Neural progenitor cell (in vitro differentiated cells): ENCODE measurements at regions not wholly inside any gene's neighbourhood (a gene's known extent, or its start where the extent isn't known, plus 50 kb on each side); places are given as distances from the start of the nearest gene placed in this dataset.
"Not testable (repeated sequence)": the region's sequence is repeated elsewhere in the genome, so short reads cannot be mapped to it uniquely, and the experiment has no call there.

Experiments used
- DNase-seq: peaks from one replicate; pipeline ENCODE4 v3.0.0-alpha.2; 2016; ENCODE audit warnings: low spot score
- H2AFZ ChIP-seq: fragments of 200-600 bp; sonication (generic); replicated peaks from 2 replicates; pipeline ENCODE4 v1.6.1; 2016; ENCODE audit warnings: antibody characterized with exemption
- H3F3A ChIP-seq: fragments of 200-600 bp; sonication (generic); 2 replicates; pipeline ENCODE4 v1.6.1; 2016; ENCODE audit warnings: antibody characterized with exemption, low read depth
- H3K27ac ChIP-seq: fragments of 200-600 bp; sonication (generic); 2 replicates; pipeline ENCODE4 v1.5.1; 2016; ENCODE audit warnings: mild to moderate bottlenecking
- H3K27me3 ChIP-seq: fragments of 200-600 bp; sonication (generic); 2 replicates; pipeline ENCODE4 v1.6.1; 2016; ENCODE audit warnings: mild to moderate bottlenecking, moderate library complexity
- H3K36me3 ChIP-seq: fragments of 200-600 bp; sonication (generic); 2 replicates; pipeline ENCODE4 v1.5.1; 2016
- H3K4me1 ChIP-seq: fragments of 200-600 bp; sonication (generic); 2 replicates; pipeline ENCODE4 v1.6.1; 2016; ENCODE audit warnings: mixed run types
- H3K4me2 ChIP-seq: fragments of 200-600 bp; sonication (generic); 2 replicates; pipeline ENCODE4 v1.6.1; 2016
- H3K4me3 ChIP-seq: fragments of 200-600 bp; sonication (generic); 2 replicates; pipeline ENCODE4 v1.5.1; 2016
- H3K79me2 ChIP-seq: fragments of 200-600 bp; sonication (generic); 2 replicates; pipeline ENCODE4 v1.6.1; 2016; ENCODE audit warnings: low read depth
- H3K9ac ChIP-seq: fragments of 200-600 bp; sonication (generic); 2 replicates; pipeline ENCODE4 v1.6.1; 2016
- H3K9me3 ChIP-seq: fragments of 200-600 bp; sonication (generic); 2 replicates; pipeline ENCODE4 v1.5.1; 2016; ENCODE audit warnings: low read depth
- H4K20me1 ChIP-seq: fragments of 200-600 bp; sonication (generic); 2 replicates; pipeline ENCODE4 v1.6.1; 2016; ENCODE audit warnings: low read depth
- H3K27ac Mint-ChIP-seq: 3 replicates; pipeline ENCODE4 v1.8.0; 2021; ENCODE audit warnings: mixed read lengths
- H3K27me3 Mint-ChIP-seq: 2 replicates; pipeline ENCODE4 v1.8.0; 2022; ENCODE audit warnings: low read depth, mild to moderate bottlenecking, inconsistent platforms, moderate library complexity, mixed read lengths; ENCODE audit not compliant: insufficient read depth
- H3K36me3 Mint-ChIP-seq: 3 replicates; pipeline ENCODE4 v1.8.0; 2021; ENCODE audit warnings: mixed read lengths
- H3K4me1 Mint-ChIP-seq: 3 replicates; pipeline ENCODE4 v1.8.0; 2021; ENCODE audit warnings: mixed read lengths
- H3K4me3 Mint-ChIP-seq: 3 replicates; pipeline ENCODE4 v1.8.0; 2021; ENCODE audit warnings: mild to moderate bottlenecking, moderate library complexity, mixed read lengths
- H3K9me3 Mint-ChIP-seq: 3 replicates; pipeline ENCODE4 v1.8.0; 2020; ENCODE audit warnings: mixed read lengths
- CTCF ChIP-seq: fragments of 200-600 bp; sonication (generic); IDR thresholded peaks from 2 replicates; pipeline ENCODE4 v1.5.1; 2017; ENCODE audit warnings: antibody characterized with exemption, mild to moderate bottlenecking
- EZH2 ChIP-seq: fragments of 200-600 bp; sonication (generic); IDR thresholded peaks from 2 replicates; pipeline ENCODE4 v1.6.1; 2017; ENCODE audit warnings: antibody characterized with exemption, mild to moderate bottlenecking, moderate library complexity
- EZH2phosphoT487 ChIP-seq: fragments of 200-600 bp; sonication (generic); IDR thresholded peaks from 2 replicates; pipeline ENCODE4 v1.6.1; 2017; ENCODE audit warnings: antibody characterized with exemption

DNA sequence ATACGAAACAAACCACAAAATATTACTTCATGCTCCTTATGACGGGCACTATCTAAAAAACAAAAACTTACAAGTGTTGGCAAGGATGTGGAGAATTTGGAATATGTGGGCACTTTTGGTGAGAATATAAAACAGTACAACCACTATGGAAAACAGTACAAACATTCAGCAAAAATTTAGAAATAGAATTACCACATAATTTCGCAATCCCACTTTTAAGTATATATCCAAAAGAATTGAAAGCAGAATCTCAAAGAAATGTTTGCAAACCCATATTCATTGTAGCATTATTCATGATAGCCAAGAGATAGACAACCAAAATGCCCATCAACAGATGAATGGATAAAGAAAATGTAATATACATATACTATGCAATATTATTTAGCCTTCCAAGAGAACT lies 1173.7 kb upstream of the PRR20A start:
- DNase-seq = no peak
- TF ChIP-seq CTCF (no peak), EZH2 (no peak)
- Histone ChIP-seq H4K20me1 (no peaks in the 10 kb centered on the region), H3K79me2 (no peaks in the 10 kb centered on the region), H3K9me3 (no peaks in the 10 kb centered on the region), H3K27ac (no peak overlapping the region), H3K9ac (no peak overlapping the region), H3F3A (no peaks in the 10 kb centered on the region), H2AFZ (no peak overlapping the region), H3K4me3 (no peak overlapping the region), H3K27me3 (no peaks in the 10 kb centered on the region), H3K4me1 (no peaks in the 10 kb centered on the region), H3K36me3 (no peaks in the 10 kb centered on the region), H3K4me2 (no peak overlapping the region)
- Mint-ChIP-seq H3K27ac (no peak overlapping the region), H3K27me3 (no peaks in the 10 kb centered on the region), H3K36me3 (no peaks in the 10 kb centered on the region), H3K9me3 (peaks cover 2% of the 10 kb centered on the region), H3K4me3 (no peak overlapping the region), H3K4me1 (no peaks in the 10 kb centered on the region)

DNA sequence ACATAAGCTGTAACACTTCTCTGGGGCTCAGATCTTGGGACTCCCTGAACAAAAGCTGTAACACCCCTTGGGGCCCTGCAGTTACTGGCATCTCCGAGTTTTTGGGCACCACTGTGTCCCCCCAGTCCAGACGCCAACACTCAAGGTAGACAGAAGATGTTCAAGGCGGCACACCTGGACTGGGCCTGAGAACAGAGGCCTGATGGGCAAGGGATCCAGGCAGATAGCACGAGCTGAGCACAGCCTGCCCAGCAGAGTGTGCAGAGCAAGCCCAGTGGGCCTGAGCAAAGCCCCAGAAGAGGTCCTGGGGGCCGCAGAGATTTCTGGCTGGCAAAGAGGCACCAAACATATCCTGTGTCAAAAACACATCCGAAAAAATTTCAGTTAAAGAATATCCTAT lies 1163.3 kb upstream of the PRR20A start:
- Histone ChIP-seq H3K4me3 (no peak overlapping the region), H3K9ac (no peak overlapping the region), H3F3A (no peaks in the 10 kb centered on the region), H3K9me3 (no peaks in the 10 kb centered on the region), H3K4me1 (no peaks in the 10 kb centered on the region), H3K79me2 (no peaks in the 10 kb centered on the region), H2AFZ (no peak overlapping the region), H3K4me2 (no peak overlapping the region), H4K20me1 (no peaks in the 10 kb centered on the region), H3K27me3 (no peaks in the 10 kb centered on the region), H3K36me3 (no peaks in the 10 kb centered on the region), H3K27ac (no peak overlapping the region)
- no peak for DNase-seq
- peaks cover 2% of the 10 kb centered on the region for H3K27me3 Mint-ChIP-seq
- no peaks in the 10 kb centered on the region for H3K4me1 Mint-ChIP-seq
- TF ChIP-seq CTCF = no peak
- no peak for TF ChIP-seq EZH2
- no peak overlapping the region for H3K27ac Mint-ChIP-seq
- peaks cover 3% of the 10 kb centered on the region for H3K9me3 Mint-ChIP-seq
- H3K4me3 Mint-ChIP-seq = no peak overlapping the region
- no peaks in the 10 kb centered on the region for H3K36me3 Mint-ChIP-seq

GRCh38 chr13:55981381-55981780 lies 1159.3 kb upstream of the PRR20A start:
- Histone ChIP-seq H3K27ac (no peak overlapping the region), H3K9ac (no peak overlapping the region), H3K4me3 (no peak overlapping the region), H3K4me1 (no peaks in the 10 kb centered on the region), H3K27me3 (no peaks in the 10 kb centered on the region), H3K4me2 (no peak overlapping the region), H2AFZ (no peak overlapping the region), H3K79me2 (no peaks in the 10 kb centered on the region), H3K36me3 (no peaks in the 10 kb centered on the region), H3K9me3 (peaks cover 5% of the 10 kb centered on the region), H4K20me1 (no peaks in the 10 kb centered on the region), H3F3A (no peaks in the 10 kb centered on the region)
- H3K4me1 Mint-ChIP-seq = no peaks in the 10 kb centered on the region
- DNase-seq = no peak
- TF ChIP-seq EZH2phosphoT487 (no peak), CTCF (no peak)
- no peaks in the 10 kb centered on the region for H3K36me3 Mint-ChIP-seq
- no peak overlapping the region for H3K27ac Mint-ChIP-seq
- H3K4me3 Mint-ChIP-seq = no peak overlapping the region
- H3K9me3 Mint-ChIP-seq = peaks cover 3% of the 10 kb centered on the region
- H3K27me3 Mint-ChIP-seq = no peaks in the 10 kb centered on the region

DNA sequence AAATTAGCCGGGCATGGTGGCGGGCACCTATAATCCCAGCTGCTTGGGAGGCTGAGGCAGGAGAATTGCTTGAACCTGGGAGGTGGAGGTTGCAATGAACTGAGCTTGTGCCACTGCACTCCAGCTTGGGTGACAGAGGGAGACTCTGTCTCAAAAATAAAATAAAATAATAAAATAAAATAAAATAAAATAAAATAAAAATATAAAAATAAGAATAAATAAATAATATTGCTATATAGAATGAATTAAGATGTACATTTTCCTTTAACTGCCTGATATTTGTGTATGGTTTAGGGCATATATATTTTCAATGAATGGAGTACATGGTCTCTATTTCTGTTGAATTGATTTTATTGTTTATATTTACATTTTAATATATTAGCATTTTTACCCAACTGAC lies 1156.7 kb upstream of the PRR20A start:
- H3K36me3 ChIP-seq, H3K4me1 Mint-ChIP-seq, H3K9ac ChIP-seq, H3K4me3 ChIP-seq, H3K27ac ChIP-seq, H3K4me3 Mint-ChIP-seq, H3K9me3 ChIP-seq, H3K79me2 ChIP-seq, DNase-seq, H3K27ac Mint-ChIP-seq, H3F3A ChIP-seq, H4K20me1 ChIP-seq, H3K36me3 Mint-ChIP-seq, H3K27me3 ChIP-seq, H3K4me1 ChIP-seq, H3K9me3 Mint-ChIP-seq, H3K4me2 ChIP-seq, H2AFZ ChIP-seq, H3K27me3 Mint-ChIP-seq: not testable (repeated sequence)
